ENCODE measurements at regions not wholly inside any gene's neighbourhood (a gene's known extent, or its start where the extent isn't known, plus 50 kb on each side); places are given as distances from the start of the nearest gene placed in this dataset.

GRCh38 chr6:106748547-106749207 lies 119.3 kb downstream of the QRSL1 start:
- TF ChIP-seq CTCF (IDR thresholded peaks at IDR 0.05) (no peak), POLR2A (IDR thresholded peaks at IDR 0.05) (no peak)
